22Rv1 (cell line): ENCODE measurements at regions not wholly inside any gene's neighbourhood (a gene's known extent, or its start where the extent isn't known, plus 50 kb on each side); places are given as distances from the start of the nearest gene placed in this dataset.
"Not testable (repeated sequence)": the region's sequence is repeated elsewhere in the genome, so short reads cannot be mapped to it uniquely, and the experiment has no call there.

Source experiments
- CTCF ChIP-seq: fragments of 450-650 bp; IDR thresholded peaks from 2 replicates; pipeline ENCODE4 v1.5.1; 2017; ENCODE audit warnings: mild to moderate bottlenecking
- ZFX ChIP-seq: fragments of 450-650 bp; IDR thresholded peaks from 2 replicates; pipeline ENCODE4 v1.6.1; 2017; ENCODE audit warnings: antibody characterized with exemption, borderline replicate concordance

DNA sequence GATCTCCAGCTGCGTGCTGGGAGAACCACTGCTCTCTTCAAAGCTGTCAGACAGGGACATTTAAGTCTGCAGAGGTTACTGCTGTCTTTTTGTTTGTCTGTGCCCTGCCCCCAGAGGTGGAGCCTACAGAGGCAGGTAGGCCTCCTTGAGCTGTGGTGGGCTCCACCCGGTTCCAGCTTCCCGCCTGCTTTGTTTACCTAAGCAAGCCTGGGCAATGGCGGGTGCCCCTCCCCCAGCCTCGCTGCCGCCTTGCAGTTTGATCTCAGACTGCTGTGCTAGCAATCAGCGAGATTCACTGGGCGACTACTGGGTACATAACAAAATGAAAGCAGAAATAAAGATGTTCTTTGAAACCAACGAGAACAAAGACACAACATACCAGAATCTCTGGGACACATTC is 194.3 kb downstream of the OSR1 start:
- TF ChIP-seq CTCF, ZFX: not testable (repeated sequence)
